OCI-LY1 (cell line): ENCODE measurements at regions not wholly inside any gene's neighbourhood (a gene's known extent, or its start where the extent isn't known, plus 50 kb on each side); places are given as distances from the start of the nearest gene placed in this dataset.

Experiments
- H2AFZ ChIP-seq: fragments of 200-600 bp; sonication (generic), shearing (Covaris generic); 2 replicates; pipeline ENCODE4 v1.6.0; 2014; ENCODE audit warnings: antibody characterized with exemption, mild to moderate bottlenecking, low read length
- H3F3A ChIP-seq: fragments of 200-600 bp; sonication (generic), shearing (Covaris generic); 2 replicates; pipeline ENCODE4 v1.6.0; 2014; ENCODE audit warnings: mild to moderate bottlenecking, antibody characterized with exemption, low read length, moderate library complexity; ENCODE audit not compliant: insufficient read depth
- H3K27ac ChIP-seq: fragments of 200-600 bp; sonication (generic); 2 replicates; pipeline ENCODE4 v1.5.1; 2014; ENCODE audit warnings: low read length, mixed run types, mild to moderate bottlenecking, low read depth; ENCODE audit not compliant: poor library complexity, severe bottlenecking
- H3K27me3 ChIP-seq: fragments of 200-600 bp; sonication (generic); 2 replicates; pipeline ENCODE4 v1.6.0; 2014; ENCODE audit warnings: antibody characterized with exemption, mild to moderate bottlenecking, low read length, moderate library complexity; ENCODE audit not compliant: insufficient read depth
- H3K36me3 ChIP-seq: fragments of 200-600 bp; sonication (generic); 2 replicates; pipeline ENCODE4 v1.6.1; 2014; ENCODE audit warnings: mild to moderate bottlenecking, antibody characterized with exemption, low read length, moderate library complexity, mixed read lengths; ENCODE audit not compliant: insufficient read depth
- H3K4me1 ChIP-seq: fragments of 200-600 bp; sonication (generic); 2 replicates; pipeline ENCODE4 v1.5.1; 2014; ENCODE audit warnings: mild to moderate bottlenecking, low read length, moderate library complexity; ENCODE audit not compliant: insufficient read depth, severe bottlenecking
- H3K4me2 ChIP-seq: fragments of 200-600 bp; sonication (generic), shearing (Covaris generic); 2 replicates; pipeline ENCODE4 v1.6.1; 2014; ENCODE audit warnings: low read length
- H3K4me3 ChIP-seq: fragments of 200-600 bp; sonication (generic); 2 replicates; pipeline ENCODE4 v1.5.1; 2014; ENCODE audit warnings: low read length, low read depth, mild to moderate bottlenecking, mixed read lengths; ENCODE audit not compliant: poor library complexity, severe bottlenecking
- H3K79me2 ChIP-seq: fragments of 200-600 bp; shearing (Covaris generic); 2 replicates; pipeline ENCODE4 v1.6.1; 2016; ENCODE audit warnings: mixed run types, low read length, mixed read lengths; ENCODE audit not compliant: insufficient read depth
- H3K9ac ChIP-seq: fragments of 200-600 bp; sonication (generic), shearing (Covaris generic); 2 replicates; pipeline ENCODE4 v1.6.1; 2014; ENCODE audit warnings: mild to moderate bottlenecking, low read length, mixed read lengths
- H3K9me2 ChIP-seq: fragments of 200-600 bp; sonication (generic), shearing (Covaris generic); 2 replicates; pipeline ENCODE4 v1.6.1; 2014; ENCODE audit warnings: low read depth, mild to moderate bottlenecking, low read length, mixed read lengths
- H3K9me3 ChIP-seq: fragments of 200-600 bp; shearing (Covaris generic); 2 replicates; pipeline ENCODE4 v1.6.1; 2014; ENCODE audit warnings: low read length, mixed read lengths
- H4K20me1 ChIP-seq: fragments of 200-600 bp; sonication (generic), shearing (Covaris generic); 2 replicates; pipeline ENCODE4 v1.6.0; 2016; ENCODE audit warnings: mild to moderate bottlenecking, low read length; ENCODE audit not compliant: insufficient read depth
- EZH2 ChIP-seq: fragments of 200-600 bp; sonication (generic), shearing (Covaris generic); IDR thresholded peaks from 2 replicates; pipeline ENCODE4 v1.8.0; 2017; ENCODE audit warnings: borderline replicate concordance, mixed run types, mild to moderate bottlenecking, antibody characterized with exemption, low read length, moderate library complexity, mixed read lengths
- TF ChIP-seq, protein P1 (sequence below): fragments of 200-600 bp; sonication (generic), shearing (Covaris generic); IDR thresholded peaks from 2 replicates; pipeline ENCODE4 v1.5.1; 2017; ENCODE audit warnings: mild to moderate bottlenecking, antibody characterized with exemption, low read length, moderate library complexity, mixed read lengths

- Histone ChIP-seq H3F3A (no peaks in the 10 kb centered on the region), H3K79me2 (no peaks in the 10 kb centered on the region), H3K9ac (no peak overlapping the region), H3K27me3 (no peaks in the 10 kb centered on the region), H3K9me2 (no peaks in the 10 kb centered on the region), H3K36me3 (no peaks in the 10 kb centered on the region), H3K9me3 (0 out of 2 replicates have a peak, but pooled peaks cover 3% of the 10 kb centered on the region), H3K4me2 (no peak overlapping the region), H3K27ac (no peak overlapping the region), H3K4me1 (no peaks in the 10 kb centered on the region), H2AFZ (no peak overlapping the region), H3K4me3 (no peak overlapping the region), H4K20me1 (no peaks in the 10 kb centered on the region)
- no peak for TF ChIP-seq EZH2
- TF ChIP-seq, protein P1, sequence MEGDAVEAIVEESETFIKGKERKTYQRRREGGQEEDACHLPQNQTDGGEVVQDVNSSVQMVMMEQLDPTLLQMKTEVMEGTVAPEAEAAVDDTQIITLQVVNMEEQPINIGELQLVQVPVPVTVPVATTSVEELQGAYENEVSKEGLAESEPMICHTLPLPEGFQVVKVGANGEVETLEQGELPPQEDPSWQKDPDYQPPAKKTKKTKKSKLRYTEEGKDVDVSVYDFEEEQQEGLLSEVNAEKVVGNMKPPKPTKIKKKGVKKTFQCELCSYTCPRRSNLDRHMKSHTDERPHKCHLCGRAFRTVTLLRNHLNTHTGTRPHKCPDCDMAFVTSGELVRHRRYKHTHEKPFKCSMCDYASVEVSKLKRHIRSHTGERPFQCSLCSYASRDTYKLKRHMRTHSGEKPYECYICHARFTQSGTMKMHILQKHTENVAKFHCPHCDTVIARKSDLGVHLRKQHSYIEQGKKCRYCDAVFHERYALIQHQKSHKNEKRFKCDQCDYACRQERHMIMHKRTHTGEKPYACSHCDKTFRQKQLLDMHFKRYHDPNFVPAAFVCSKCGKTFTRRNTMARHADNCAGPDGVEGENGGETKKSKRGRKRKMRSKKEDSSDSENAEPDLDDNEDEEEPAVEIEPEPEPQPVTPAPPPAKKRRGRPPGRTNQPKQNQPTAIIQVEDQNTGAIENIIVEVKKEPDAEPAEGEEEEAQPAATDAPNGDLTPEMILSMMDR = no peak
These were observed 55.4 kb upstream of the KIAA1217 start for GRCh38 chr10:24153537-24153936.

DNA sequence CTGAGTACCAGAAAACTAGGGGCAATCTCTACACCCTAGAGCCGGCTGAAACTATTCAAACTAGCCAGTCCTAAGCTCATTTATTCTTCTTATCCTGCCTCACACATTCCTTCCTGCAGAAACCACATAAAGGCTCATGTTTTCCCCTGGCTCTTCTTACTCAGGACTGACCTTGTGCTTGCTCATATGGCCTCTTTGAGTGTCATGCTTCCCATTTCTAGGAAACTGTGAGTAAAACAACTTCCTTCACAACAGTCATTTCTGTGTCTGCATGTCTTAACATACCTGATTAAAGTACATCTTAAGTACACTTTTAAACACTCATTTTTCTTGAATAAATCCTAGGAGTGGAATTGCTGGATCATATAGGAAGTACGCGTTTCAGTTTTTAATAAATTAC, 52.3 kb upstream of the KIAA1217 start:
- Histone ChIP-seq H3K4me1 (no peaks in the 10 kb centered on the region), H2AFZ (no peak overlapping the region), H3K79me2 (no peaks in the 10 kb centered on the region), H3K27me3 (no peaks in the 10 kb centered on the region), H3K4me2 (no peak overlapping the region), H3K27ac (no peak overlapping the region), H3K4me3 (no peak overlapping the region), H3K9me2 (no peaks in the 10 kb centered on the region), H3K36me3 (no peaks in the 10 kb centered on the region), H3K9ac (no peak overlapping the region), H3K9me3 (0 out of 2 replicates have a peak, but pooled peaks cover 3% of the 10 kb centered on the region), H4K20me1 (no peaks in the 10 kb centered on the region), H3F3A (no peaks in the 10 kb centered on the region)
- TF ChIP-seq EZH2 = no peak
- TF ChIP-seq, protein P1 = no peak

GRCh38 chr10:24157567-24157966, 51.4 kb upstream of the KIAA1217 start:
- no peak overlapping the region for H3K9ac ChIP-seq
- TF ChIP-seq EZH2 = no peak
- TF ChIP-seq, protein P1 = no peak

More at GRCh38 chr10:24157567-24157966, 51.4 kb upstream of the KIAA1217 start:
- no peaks in the 10 kb centered on the region for H3K9me2 ChIP-seq
- H3K79me2 ChIP-seq = no peaks in the 10 kb centered on the region
- no peak overlapping the region for H3K27ac ChIP-seq
- H3K4me3 ChIP-seq = no peak overlapping the region
- no peak overlapping the region for H2AFZ ChIP-seq
- 0 out of 2 replicates have a peak, but pooled peaks cover 3% of the 10 kb centered on the region for H3K9me3 ChIP-seq
- H3F3A ChIP-seq = no peaks in the 10 kb centered on the region
- H4K20me1 ChIP-seq = no peaks in the 10 kb centered on the region
- H3K4me1 ChIP-seq = no peaks in the 10 kb centered on the region
- H3K36me3 ChIP-seq = no peaks in the 10 kb centered on the region
- no peaks in the 10 kb centered on the region for H3K27me3 ChIP-seq
- no peak overlapping the region for H3K4me2 ChIP-seq
